T47D (cell line): ENCODE measurements at regions not wholly inside any gene's neighbourhood (a gene's known extent, or its start where the extent isn't known, plus 50 kb on each side); places are given as distances from the start of the nearest gene placed in this dataset.

ENCODE experiments used
- DNase-seq, 2 experiments: peaks; one replicate each; pipeline versions ENCODE4 v3.0.0 to v3.0.0-alpha.2; 2011 to 2012; ENCODE audit warnings: low read depth in 1 of 2, low spot score in 1 of 2
- JUND ChIP-seq: IDR thresholded peaks from 2 replicates; pipeline ENCODE4 v1.6.1; 2012; ENCODE audit warnings: low read depth
- in situ Hi-C: cut with HindIII; loops from 2 replicates; pipeline ENCODE4 v1.10.0; 2016; ENCODE audit warnings: low sequenced_read_pairs, low pct_unique_long_range_greater_than_20kb

DNA sequence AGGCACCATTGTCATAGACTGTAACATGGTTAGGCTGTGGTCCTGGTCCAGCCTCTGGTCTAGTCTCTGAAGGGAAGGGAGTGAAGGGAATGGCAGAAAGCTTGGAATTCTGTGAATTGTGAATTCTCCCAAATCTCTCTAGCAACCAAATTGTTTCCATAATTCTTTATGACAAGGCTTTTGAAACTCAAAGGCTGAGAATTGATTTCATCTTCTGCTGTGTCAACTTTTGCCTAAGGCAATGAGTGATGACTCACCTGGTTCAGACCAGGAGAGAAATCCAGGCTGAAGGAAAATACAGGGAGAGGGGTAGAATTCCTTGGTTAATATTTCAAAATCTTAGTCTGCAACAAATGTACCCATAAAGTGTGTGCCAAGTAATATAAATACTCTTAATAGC lies 82.6 kb upstream of the ADPGK start:
- in situ Hi-C loops = no loop called here
- DNase-seq = peak; percentile 35 to 79
- peak; percentile 82 for TF ChIP-seq JUND

- TF ChIP-seq JUND = no peak
- in situ Hi-C loops = no loop called here
- no peak for DNase-seq
Observed at GRCh38 chr15:72865486-72865885, 81.9 kb upstream of the ADPGK start.

DNA sequence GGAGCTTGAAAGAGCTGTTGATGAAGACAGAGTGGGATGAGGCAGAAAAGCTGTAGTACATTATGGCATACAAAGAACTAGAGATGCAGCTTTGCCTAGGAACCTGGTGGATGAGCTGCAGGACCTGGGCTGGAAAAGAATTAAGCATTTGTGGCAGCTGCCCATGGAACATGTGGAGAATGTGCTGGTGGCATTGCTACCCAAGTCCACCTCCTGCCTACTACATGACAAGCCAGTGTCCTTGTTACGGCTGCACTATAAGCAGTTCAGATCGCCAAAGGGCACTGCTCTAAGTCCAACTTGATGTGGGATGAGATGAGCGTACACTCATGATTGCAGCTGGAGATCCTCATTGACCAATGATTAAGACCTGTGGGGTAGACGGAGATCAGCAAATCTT lies 81.1 kb upstream of the ADPGK start:
- no peak for TF ChIP-seq JUND
- DNase-seq = no peak
- in situ Hi-C loops = no loop called here

GRCh38 chr15:72861354-72861910 lies 77.9 kb upstream of the ADPGK start:
- in situ Hi-C loops = no loop called here
- TF ChIP-seq JUND = no peak
- no peak for DNase-seq

- in situ Hi-C loops = no loop called here
- TF ChIP-seq JUND = no peak
- no peak for DNase-seq
Observed at GRCh38 chr15:72859757-72860145, 76.2 kb upstream of the ADPGK start.

GRCh38 chr15:72859017-72859756 lies 75.6 kb upstream of the ADPGK start:
- DNase-seq = no peak

GRCh38 chr15:72858205-72858604 lies 74.6 kb upstream of the ADPGK start:
- TF ChIP-seq JUND = no peak
- in situ Hi-C loops = no loop called here
- no peak for DNase-seq

More at GRCh38 chr15:72859017-72859756, 75.6 kb upstream of the ADPGK start:
- no peak for TF ChIP-seq JUND
- in situ Hi-C loops = no loop called here

DNA sequence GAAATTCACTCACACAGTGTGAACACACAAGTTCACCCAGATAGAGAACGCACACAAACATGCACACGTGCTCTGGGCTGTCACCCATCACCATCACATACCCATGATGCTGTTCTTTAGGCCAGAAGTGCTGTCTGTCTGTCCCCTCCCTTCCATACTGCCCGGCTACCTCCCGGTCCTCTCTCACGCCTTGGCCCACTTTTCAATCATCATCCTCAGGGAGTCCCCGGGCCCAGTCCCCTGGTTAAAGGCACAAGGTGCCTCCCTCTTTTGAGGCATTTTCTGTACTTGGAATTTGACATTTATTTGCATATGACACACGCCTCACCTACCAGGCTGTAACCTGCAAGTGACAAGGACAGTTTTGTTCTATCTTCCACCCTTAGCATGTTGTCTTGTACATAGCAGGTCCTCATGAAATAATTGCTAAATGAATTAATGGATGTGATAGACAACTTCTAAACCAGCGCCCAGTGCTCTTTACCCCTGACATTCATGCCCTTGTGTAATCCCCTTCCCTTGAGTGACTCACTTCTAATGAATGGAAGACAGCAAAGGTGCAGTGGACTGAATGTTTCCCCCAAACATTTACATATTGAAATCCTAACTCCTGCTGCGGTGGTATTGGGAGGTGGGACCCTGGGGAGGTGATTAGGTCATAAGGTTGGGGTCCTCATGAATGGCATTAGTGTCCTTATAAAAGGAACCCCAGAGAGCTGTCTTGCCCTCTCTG lies 73.9 kb upstream of the ADPGK start:
- no peak for TF ChIP-seq JUND
- DNase-seq = no peak
- in situ Hi-C loops = no loop called here

- TF ChIP-seq JUND = no peak
- no peak for DNase-seq
- in situ Hi-C loops = no loop called here
Observed at GRCh38 chr15:72856549-72857040, 73.0 kb upstream of the ADPGK start.

DNA sequence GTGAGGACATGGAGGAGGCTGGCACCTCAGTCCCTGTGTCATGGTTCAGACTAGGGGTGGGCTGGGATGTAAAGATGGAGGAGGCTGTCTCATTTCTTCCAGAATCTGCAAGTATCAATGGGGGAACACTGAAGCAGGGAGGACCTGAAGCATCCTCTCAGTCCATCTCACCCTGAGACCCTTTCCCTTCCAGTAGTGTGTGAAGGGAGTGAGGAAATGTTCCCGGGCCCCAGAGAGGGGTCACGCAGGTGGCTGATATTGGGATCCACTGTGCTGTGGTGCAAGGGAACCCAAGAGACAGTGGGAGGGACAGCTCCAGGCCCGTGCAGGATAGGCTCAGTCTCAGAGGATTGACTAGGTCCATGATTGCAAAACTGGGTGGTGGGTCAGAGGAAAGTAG lies 72.2 kb upstream of the ADPGK start:
- no peak for DNase-seq
- in situ Hi-C loops = no loop called here
- no peak for TF ChIP-seq JUND

- DNase-seq = no peak
- TF ChIP-seq JUND = no peak
- in situ Hi-C loops = no loop called here
Observed at GRCh38 chr15:72852273-72852672, 68.7 kb upstream of the ADPGK start.

DNA sequence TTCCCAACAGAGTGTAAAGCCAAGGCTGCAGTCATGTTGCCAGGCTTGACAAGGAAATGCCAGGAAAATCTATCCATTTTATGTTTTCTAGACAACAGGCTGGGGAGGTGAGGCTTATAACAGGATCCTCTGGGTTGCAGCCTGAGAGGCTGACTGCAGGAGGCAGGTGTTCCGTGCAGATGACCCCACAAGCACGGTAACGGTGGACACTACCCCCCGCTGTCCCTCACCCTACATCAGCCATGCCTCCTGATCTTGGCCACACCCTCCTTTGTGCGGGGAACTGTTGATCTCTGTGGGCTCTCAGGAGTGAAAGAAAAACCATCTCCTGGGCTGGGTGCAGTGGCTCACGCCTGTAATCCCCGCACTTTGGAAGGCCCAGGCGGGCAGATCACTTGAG lies 68.0 kb upstream of the ADPGK start:
- in situ Hi-C loops = no loop called here
- TF ChIP-seq JUND = no peak
- no peak for DNase-seq

GRCh38 chr15:72850833-72851232 lies 67.3 kb upstream of the ADPGK start:
- peak in 1 of 2 experiments; percentile 62 for DNase-seq
- TF ChIP-seq JUND = no peak
- in situ Hi-C loops = no loop called here
